GM20000 (cell line): ENCODE measurements at regions not wholly inside any gene's neighbourhood (a gene's known extent, or its start where the extent isn't known, plus 50 kb on each side); places are given as distances from the start of the nearest gene placed in this dataset.

Source experiments
- DNase-seq: peaks from one replicate; pipeline ENCODE4 v3.0.0; 2012; ENCODE audit warnings: low spot score
- CTCF ChIP-seq: IDR thresholded peaks from 2 replicates; pipeline ENCODE4 v1.5.1; 2012; ENCODE audit warnings: mild to moderate bottlenecking, control low read depth; ENCODE audit errors: extremely low read depth, missing control alignments

GRCh38 chr3:3278073-3278472 lies 98.6 kb upstream of the CRBN start:
- no peak for TF ChIP-seq CTCF
- DNase-seq, result no peak

DNA sequence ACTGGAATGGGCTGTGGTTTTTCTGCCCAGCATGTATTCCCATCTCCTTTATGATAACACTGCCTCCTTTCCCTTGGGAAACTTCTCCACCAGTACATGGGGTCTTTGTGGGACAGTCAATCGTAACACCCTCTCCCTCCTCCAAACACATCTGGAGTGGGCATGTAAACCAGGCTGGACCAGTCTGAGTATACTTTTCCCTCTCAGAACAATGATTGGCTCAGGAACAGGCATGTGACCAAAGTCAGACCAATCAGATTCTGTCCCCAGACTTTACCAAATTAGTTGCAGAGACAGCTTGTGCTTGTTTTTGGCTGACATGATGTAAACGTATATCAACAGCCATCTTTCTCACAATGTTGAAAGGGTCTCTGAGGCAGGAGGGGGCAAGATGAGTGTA lies 97.1 kb upstream of the CRBN start:
- no peak for TF ChIP-seq CTCF
- DNase-seq, result no peak

- TF ChIP-seq CTCF, result no peak
- no peak for DNase-seq
These were observed 85.3 kb upstream of the CRBN start for GRCh38 chr3:3264796-3265195.

GRCh38 chr3:3260870-3261269 lies 81.4 kb upstream of the CRBN start:
- DNase-seq, result no peak
- TF ChIP-seq CTCF, result no peak

GRCh38 chr3:3259181-3259580 lies 79.7 kb upstream of the CRBN start:
- DNase-seq, result no peak
- no peak for TF ChIP-seq CTCF

- no peak for DNase-seq
- no peak for TF ChIP-seq CTCF
These were observed 78.8 kb upstream of the CRBN start for GRCh38 chr3:3258281-3258680.

- no peak for TF ChIP-seq CTCF
- no peak for DNase-seq
These were observed 62.1 kb upstream of the CRBN start for GRCh38 chr3:3241596-3241995.
